ENCODE measurements at regions not wholly inside any gene's neighbourhood (a gene's known extent, or its start where the extent isn't known, plus 50 kb on each side); places are given as distances from the start of the nearest gene placed in this dataset.
"Not testable (repeated sequence)": the region's sequence is repeated elsewhere in the genome, so short reads cannot be mapped to it uniquely, and the experiment has no call there.

DNA sequence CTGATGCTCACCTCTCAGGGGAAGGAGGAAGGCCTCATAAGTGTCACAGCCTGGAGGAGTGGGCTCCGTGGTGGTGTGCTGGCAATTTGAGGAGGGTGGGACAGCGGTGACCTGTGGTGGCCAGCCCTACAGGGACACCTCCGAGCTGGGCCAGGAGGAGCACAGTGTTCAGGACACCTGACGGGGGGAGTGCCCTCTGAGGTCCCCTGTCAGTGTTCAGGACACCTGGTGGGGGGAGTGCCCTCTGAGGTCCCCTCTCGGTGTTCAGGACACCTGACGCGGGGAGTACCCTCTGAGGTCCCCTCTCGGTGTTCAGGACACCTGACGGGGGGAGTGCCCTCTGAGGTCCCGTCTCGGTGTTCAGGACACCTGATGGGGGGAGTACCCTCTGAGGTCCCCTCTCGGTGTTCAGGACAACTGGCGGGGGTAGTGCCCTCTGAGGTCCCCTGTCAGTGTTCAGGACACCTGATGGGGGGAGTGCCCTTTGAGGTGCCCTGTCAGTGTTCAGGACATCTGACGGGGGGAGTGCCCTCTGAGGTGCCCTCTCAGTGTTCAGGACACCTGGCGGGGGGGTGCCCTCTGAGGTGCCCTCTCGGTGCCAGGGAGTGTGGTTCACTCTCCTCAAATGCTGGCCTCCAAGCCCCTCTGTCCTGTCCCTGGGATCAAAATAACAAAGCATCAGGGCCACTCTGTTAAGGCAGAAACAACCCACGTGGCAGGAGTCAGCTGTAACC lies 73.4 kb upstream of the ZNF469 start:
- H2BK120ac ChIP-seq (ENCODE audit: low read depth, low read length): no peak overlapping the region
- no peak overlapping the region for H3K27ac ChIP-seq (replicated peaks; ENCODE audit: low read length)
- no peaks in the 10 kb centered on the region for H3K36me3 ChIP-seq (replicated peaks in 1 of 2; ENCODE audit: control insufficient read depth in 2 of 2, insufficient read depth in 2 of 2, low read length in 2 of 2)
- no peak overlapping the region for H4K8ac ChIP-seq (ENCODE audit: low read depth, low read length)
- H2BK12ac ChIP-seq (ENCODE audit: low read length): no peak overlapping the region
- no peak for DNase-seq (ENCODE audit: low spot score)
- peaks cover 7 to 18% of the 10 kb centered on the region in 2 donors for H3K9me3 ChIP-seq (replicated peaks in 1 of 2; ENCODE audit: control insufficient read depth in 2 of 2, insufficient read depth in 1 of 2, low read depth in 1 of 2, low read length in 2 of 2)
- H4K91ac ChIP-seq (ENCODE audit: low read depth, low read length, poor library complexity): no peak overlapping the region
- H2AK5ac ChIP-seq (ENCODE audit: low read depth, low read length): peak overlapping the region; percentile 47
- H3K9ac ChIP-seq (ENCODE audit: low read depth, low read length, poor library complexity): no peak overlapping the region
- no CpG with 5 or more reads among the region's 17 CpGs for WGBS, 2 donors (ENCODE audit: extremely low coverage in 2 of 2, insufficient read length in 2 of 2, insufficient replicate concordance in 1 of 2)
- peak overlapping the region; percentile 58 for H3K18ac ChIP-seq (ENCODE audit: low read length)
- H2AFZ ChIP-seq (ENCODE audit: low read length): no peak overlapping the region
- H3K4me1 ChIP-seq (ENCODE audit: control insufficient read depth in 2 of 2, insufficient read depth in 1 of 2, low read depth in 1 of 2, low read length in 2 of 2): peaks cover under 1 to 11% of the 10 kb centered on the region in 2 donors
- H2BK5ac ChIP-seq (ENCODE audit: low read length): no peak overlapping the region
- H3K4me3 ChIP-seq (ENCODE audit: low read length in 2 of 2): no peak overlapping the region
- peak overlapping the region; percentile 89 for H2BK15ac ChIP-seq (ENCODE audit: low read length)
- no peak overlapping the region for H3K23ac ChIP-seq (ENCODE audit: low read depth, low read length, poor library complexity)
- peaks cover 0 to 2% (median 0%) of the 10 kb centered on the region in 3 experiments for H3K27me3 ChIP-seq (ENCODE audit: control insufficient read depth in 3 of 3, insufficient read depth in 3 of 3, low read depth in 1 of 3, low read length in 3 of 3)
- no peak overlapping the region for H3K14ac ChIP-seq (ENCODE audit: low read length)
- H3K4ac ChIP-seq (ENCODE audit: low read length): no peak overlapping the region
- no peaks in the 10 kb centered on the region for H3K79me1 ChIP-seq (ENCODE audit: low read depth, low read length)
- no peak overlapping the region for H3K4me2 ChIP-seq (ENCODE audit: insufficient read depth, low read length, poor library complexity, severe bottlenecking)

DNA sequence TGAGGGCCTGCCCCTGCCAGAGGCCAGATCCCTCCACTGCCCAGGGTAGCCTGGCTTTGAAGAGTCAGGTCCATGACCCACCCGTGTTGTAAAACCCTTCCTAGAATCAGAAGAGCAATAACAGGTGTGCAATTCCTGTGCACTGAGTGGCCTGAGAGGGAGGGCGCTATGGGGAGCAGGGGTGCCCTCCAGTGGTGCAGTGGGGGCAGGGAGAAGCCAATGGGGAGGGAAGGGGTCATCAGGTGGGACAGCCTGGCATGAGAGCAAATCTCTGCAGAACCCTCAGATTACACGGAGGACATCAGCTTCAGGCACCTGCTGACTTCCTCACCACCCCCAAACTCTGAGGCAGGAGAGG lies 72.9 kb upstream of the ZNF469 start:
- no peak overlapping the region for H2BK12ac ChIP-seq (ENCODE audit: low read length)
- H3K14ac ChIP-seq (ENCODE audit: low read length): no peak overlapping the region

DNA sequence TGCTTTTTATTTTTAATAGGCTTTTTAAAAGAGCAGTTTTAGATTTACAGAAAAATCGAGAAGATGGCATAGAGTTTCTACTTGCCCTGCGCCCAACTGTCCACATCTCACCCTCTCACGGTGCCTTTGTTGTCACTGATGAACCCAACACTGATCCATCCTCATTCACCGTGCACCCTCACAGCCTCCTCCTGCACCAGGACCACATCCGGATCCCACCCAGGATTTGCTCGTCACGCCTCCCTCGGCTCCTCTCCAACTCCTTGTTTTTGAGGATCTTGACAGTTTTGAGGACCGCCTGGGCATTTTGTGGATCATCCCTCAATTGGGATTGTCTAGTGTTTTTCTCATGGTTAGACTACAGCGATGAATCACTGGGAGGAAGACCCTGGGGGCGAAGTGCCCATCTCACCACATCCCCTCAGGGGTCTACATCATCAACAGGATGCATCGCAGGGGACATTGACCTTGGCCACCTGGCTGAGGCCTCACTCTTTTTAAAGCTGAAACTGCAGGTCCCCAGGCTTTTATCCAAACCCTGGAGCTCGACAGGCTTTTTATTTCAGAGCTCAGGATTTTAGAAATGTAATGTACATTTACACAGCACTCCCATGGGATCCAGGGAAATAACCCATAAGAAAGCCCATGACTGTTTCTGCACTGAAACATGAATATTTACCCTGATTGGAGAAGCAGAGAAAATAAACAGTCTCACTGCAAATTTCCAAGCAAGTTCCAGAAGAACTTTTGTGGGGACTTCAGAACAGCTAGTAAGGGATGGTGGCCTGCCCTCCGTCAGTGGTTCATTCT lies 71.8 kb upstream of the ZNF469 start:
- no peak overlapping the region for H3K4me2 ChIP-seq (ENCODE audit: insufficient read depth, low read length, poor library complexity, severe bottlenecking)
- no peak overlapping the region for H2AFZ ChIP-seq (ENCODE audit: low read length)
- H2BK12ac ChIP-seq (ENCODE audit: low read length): no peak overlapping the region
- peaks cover 7% of the 10 kb centered on the region in 2 donors for H3K4me1 ChIP-seq (ENCODE audit: control insufficient read depth in 2 of 2, insufficient read depth in 1 of 2, low read depth in 1 of 2, low read length in 2 of 2)
- WGBS, 2 donors (ENCODE audit: extremely low coverage in 2 of 2, insufficient read length in 2 of 2, insufficient replicate concordance in 1 of 2): no CpG with 5 or more reads among the region's 14 CpGs
- no peak overlapping the region for H3K14ac ChIP-seq (ENCODE audit: low read length)
- no peak overlapping the region for H2BK5ac ChIP-seq (ENCODE audit: low read length)
- H2BK15ac ChIP-seq (ENCODE audit: low read length): no peak overlapping the region
- H3K79me1 ChIP-seq (ENCODE audit: low read depth, low read length): peaks cover 4% of the 10 kb centered on the region
- no peak overlapping the region for H3K27ac ChIP-seq (replicated peaks; ENCODE audit: low read length)
- H4K8ac ChIP-seq (ENCODE audit: low read depth, low read length): no peak overlapping the region
- H2BK120ac ChIP-seq (ENCODE audit: low read depth, low read length): no peak overlapping the region
- H3K9ac ChIP-seq (ENCODE audit: low read depth, low read length, poor library complexity): no peak overlapping the region
- H3K36me3 ChIP-seq (replicated peaks in 1 of 2; ENCODE audit: control insufficient read depth in 2 of 2, insufficient read depth in 2 of 2, low read length in 2 of 2): no peaks in the 10 kb centered on the region
- no peak overlapping the region for H4K91ac ChIP-seq (ENCODE audit: low read depth, low read length, poor library complexity)
- no peak overlapping the region for H3K4me3 ChIP-seq (ENCODE audit: low read length in 2 of 2)
- H3K23ac ChIP-seq (ENCODE audit: low read depth, low read length, poor library complexity): no peak overlapping the region
- H3K9me3 ChIP-seq (replicated peaks in 1 of 2; ENCODE audit: control insufficient read depth in 2 of 2, insufficient read depth in 1 of 2, low read depth in 1 of 2, low read length in 2 of 2): peaks cover 4 to 8% of the 10 kb centered on the region in 2 donors
- H3K27me3 ChIP-seq (ENCODE audit: control insufficient read depth in 3 of 3, insufficient read depth in 3 of 3, low read depth in 1 of 3, low read length in 3 of 3): no peaks in the 10 kb centered on the region
- H3K4ac ChIP-seq (ENCODE audit: low read length): no peak overlapping the region
- no peak overlapping the region for H2AK5ac ChIP-seq (ENCODE audit: low read depth, low read length)
- H3K18ac ChIP-seq (ENCODE audit: low read length): no peak overlapping the region
- no peak for DNase-seq (ENCODE audit: low spot score)

More for the DNA sequence above, 72.9 kb upstream of the ZNF469 start:
- Histone ChIP-seq H3K79me1 (ENCODE audit: low read depth, low read length) (no peaks in the 10 kb centered on the region), H3K9me3 (replicated peaks in 1 of 2; ENCODE audit: control insufficient read depth in 2 of 2, insufficient read depth in 1 of 2, low read depth in 1 of 2, low read length in 2 of 2) (peaks cover 7 to 18% of the 10 kb centered on the region in 2 donors), H2BK5ac (ENCODE audit: low read length) (no peak overlapping the region), H3K23ac (ENCODE audit: low read depth, low read length, poor library complexity) (no peak overlapping the region), H2AFZ (ENCODE audit: low read length) (no peak overlapping the region), H3K9ac (ENCODE audit: low read depth, low read length, poor library complexity) (no peak overlapping the region), H2BK15ac (ENCODE audit: low read length) (peak overlapping the region; percentile 89), H3K27me3 (ENCODE audit: control insufficient read depth in 3 of 3, insufficient read depth in 3 of 3, low read depth in 1 of 3, low read length in 3 of 3) (peaks cover 0 to 2% (median 0%) of the 10 kb centered on the region in 3 experiments), H4K91ac (ENCODE audit: low read depth, low read length, poor library complexity) (no peak overlapping the region), H3K4me2 (ENCODE audit: insufficient read depth, low read length, poor library complexity, severe bottlenecking) (no peak overlapping the region), H3K36me3 (replicated peaks in 1 of 2; ENCODE audit: control insufficient read depth in 2 of 2, insufficient read depth in 2 of 2, low read length in 2 of 2) (no peaks in the 10 kb centered on the region), H2AK5ac (ENCODE audit: low read depth, low read length) (peak overlapping the region; percentile 47), H3K27ac (replicated peaks; ENCODE audit: low read length) (no peak overlapping the region), H3K4ac (ENCODE audit: low read length) (no peak overlapping the region), H3K4me3 (ENCODE audit: low read length in 2 of 2) (no peak overlapping the region), H3K18ac (ENCODE audit: low read length) (peak overlapping the region; percentile 58), H3K4me1 (ENCODE audit: control insufficient read depth in 2 of 2, insufficient read depth in 1 of 2, low read depth in 1 of 2, low read length in 2 of 2) (peaks cover 0 to 5% of the 10 kb centered on the region in 2 donors), H4K8ac (ENCODE audit: low read depth, low read length) (no peak overlapping the region), H2BK120ac (ENCODE audit: low read depth, low read length) (no peak overlapping the region)
- DNase-seq (ENCODE audit: low spot score): no peak
- no CpG with 5 or more reads among the region's 3 CpGs for WGBS, 2 donors (ENCODE audit: extremely low coverage in 2 of 2, insufficient read length in 2 of 2, insufficient replicate concordance in 1 of 2)

DNA sequence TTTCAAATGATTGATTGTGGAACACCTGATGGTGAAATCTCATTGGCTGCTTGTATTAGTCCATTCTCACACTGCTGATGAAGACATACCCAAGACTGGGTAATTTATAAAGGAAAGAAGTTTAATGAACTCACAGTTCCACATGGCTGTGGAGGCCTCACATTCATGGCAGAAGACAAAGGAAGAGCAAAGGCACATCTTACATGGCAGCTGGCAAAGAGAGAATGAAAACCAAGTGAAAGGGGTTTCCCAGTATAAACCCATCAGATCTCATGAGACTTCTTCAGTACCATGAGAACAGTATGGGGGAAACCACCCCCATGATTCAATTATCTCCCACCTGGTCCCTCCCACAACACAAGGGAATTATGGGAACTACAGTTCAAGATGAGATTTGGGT lies 70.9 kb upstream of the ZNF469 start:
- not testable (repeated sequence) for H2BK5ac ChIP-seq (ENCODE audit: low read length); H3K18ac ChIP-seq (ENCODE audit: low read length); H3K4me1 ChIP-seq (ENCODE audit: control insufficient read depth in 2 of 2, insufficient read depth in 1 of 2, low read depth in 1 of 2, low read length in 2 of 2); H3K27me3 ChIP-seq (ENCODE audit: control insufficient read depth in 3 of 3, insufficient read depth in 3 of 3, low read depth in 1 of 3, low read length in 3 of 3); DNase-seq (ENCODE audit: low spot score); H2AFZ ChIP-seq (ENCODE audit: low read length); H2BK15ac ChIP-seq (ENCODE audit: low read length); H3K14ac ChIP-seq (ENCODE audit: low read length); H3K27ac ChIP-seq (replicated peaks; ENCODE audit: low read length); H3K36me3 ChIP-seq (replicated peaks in 1 of 2; ENCODE audit: control insufficient read depth in 2 of 2, insufficient read depth in 2 of 2, low read length in 2 of 2); H3K9ac ChIP-seq (ENCODE audit: low read depth, low read length, poor library complexity); H3K9me3 ChIP-seq (replicated peaks in 1 of 2; ENCODE audit: control insufficient read depth in 2 of 2, insufficient read depth in 1 of 2, low read depth in 1 of 2, low read length in 2 of 2); H2BK120ac ChIP-seq (ENCODE audit: low read depth, low read length); H3K4me3 ChIP-seq (ENCODE audit: low read length in 2 of 2); H4K8ac ChIP-seq (ENCODE audit: low read depth, low read length); H3K79me1 ChIP-seq (ENCODE audit: low read depth, low read length); H3K4me2 ChIP-seq (ENCODE audit: insufficient read depth, low read length, poor library complexity, severe bottlenecking); H2AK5ac ChIP-seq (ENCODE audit: low read depth, low read length); H3K4ac ChIP-seq (ENCODE audit: low read length); H3K23ac ChIP-seq (ENCODE audit: low read depth, low read length, poor library complexity); H4K91ac ChIP-seq (ENCODE audit: low read depth, low read length, poor library complexity); H2BK12ac ChIP-seq (ENCODE audit: low read length)

All from neuronal stem cell (in vitro differentiated cells).